H1 (cell line): ENCODE measurements at regions not wholly inside any gene's neighbourhood (a gene's known extent, or its start where the extent isn't known, plus 50 kb on each side); places are given as distances from the start of the nearest gene placed in this dataset.

Experiments used
- CTCF ChIA-PET: fragments of 300-600 bp; sonication (Branson Sonifier 250); formaldehyde crosslinking; loops from one replicate; lab custom pipeline; 2021; ENCODE audit not compliant: partially characterized antibody; lab: Charles Lee
- POLR2A ChIA-PET: fragments of 300-600 bp; sonication (Branson Sonifier 250); formaldehyde crosslinking; loops from one replicate; lab custom pipeline; 2021; ENCODE audit warnings: inconsistent platforms; ENCODE audit not compliant: partially characterized antibody; lab: Charles Lee
- DNase-seq, 2 experiments: peaks; one replicate each; pipeline versions ENCODE4 v3.0.0 to v3.0.0-alpha.2; 2010 to 2022; ENCODE audit warnings: low spot score in 2 of 2, low read depth in 1 of 2, mixed read lengths in 1 of 2
- FAIRE-seq: peaks from 2 replicates; lab custom pipeline; 2011; peaks lifted over from hg19 to GRCh38; lab: Jason Lieb, UNC
- H2AFZ ChIP-seq: 2 replicates; pipeline ENCODE4 v1.8.1; 2012; ENCODE audit warnings: low read length, inconsistent platforms
- H2AK5ac ChIP-seq: 2 replicates; pipeline ENCODE4 v1.6.1; 2013; ENCODE audit warnings: low read depth, low read length
- H2BK120ac ChIP-seq: replicated peaks from 2 replicates; pipeline ENCODE3; 2013; ENCODE audit warnings: low read depth, low read length, inconsistent platforms
- H2BK12ac ChIP-seq: 2 replicates; pipeline ENCODE4 v1.6.1; 2013; ENCODE audit warnings: low read depth, low read length
- H2BK15ac ChIP-seq: 2 replicates; pipeline ENCODE4 v1.6.1; 2013; ENCODE audit warnings: low read length
- H2BK20ac ChIP-seq: 2 replicates; pipeline ENCODE4 v1.6.1; 2013; ENCODE audit warnings: low read length
- H2BK5ac ChIP-seq: 2 replicates; pipeline ENCODE4 v1.6.1; 2013; ENCODE audit warnings: low read depth, low read length
- H3K14ac ChIP-seq: 2 replicates; pipeline ENCODE4 v1.6.1; 2013; ENCODE audit warnings: inconsistent platforms; ENCODE audit not compliant: insufficient read length
- H3K18ac ChIP-seq: 2 replicates; pipeline ENCODE4 v1.6.1; 2013; ENCODE audit warnings: low read length; ENCODE audit errors: extremely low read depth
- H3K23ac ChIP-seq: 2 replicates; pipeline ENCODE4 v1.6.1; 2013; ENCODE audit warnings: inconsistent platforms; ENCODE audit not compliant: insufficient read length
- H3K23me2 ChIP-seq: 2 replicates; pipeline ENCODE4 v1.6.1; 2013; ENCODE audit warnings: low read depth, low read length
- H3K27ac ChIP-seq: 2 replicates; pipeline ENCODE4 v1.6.1; 2011; ENCODE audit warnings: low read depth, low read length, inconsistent platforms
- H3K27me3 ChIP-seq, 4 experiments: replicated peaks in 1 of 4; 1 replicate in 1 of 4; 2 replicates in 3 of 4; pipeline versions ENCODE4 v1.6.1 to v1.8.1; 2011 to 2013; ENCODE audit warnings: low read length in 3 of 4, mild to moderate bottlenecking in 3 of 4, inconsistent platforms in 2 of 4, mixed read lengths in 2 of 4, moderate library complexity in 1 of 4; ENCODE audit not compliant: control insufficient read depth in 3 of 4, insufficient read depth in 3 of 4; ENCODE audit errors: extremely low read depth in 1 of 4
- H3K36me3 ChIP-seq, 4 experiments: 2 replicates each; pipeline versions ENCODE4 v1.6.1 to v1.8.1; 2011 to 2013; ENCODE audit warnings: mild to moderate bottlenecking in 4 of 4, low read length in 3 of 4, moderate library complexity in 2 of 4, control low read depth in 1 of 4, inconsistent platforms in 1 of 4; ENCODE audit not compliant: insufficient read depth in 4 of 4, control insufficient read depth in 2 of 4
- H3K4ac ChIP-seq: replicated peaks from 2 replicates; pipeline ENCODE3; 2013; ENCODE audit warnings: low read length, low read depth, mixed read lengths, inconsistent platforms; ENCODE audit not compliant: insufficient read length
- H3K4me1 ChIP-seq, 4 experiments: replicated peaks in 1 of 4; 1 replicate in 1 of 4; 2 replicates in 3 of 4; pipeline versions ENCODE4 v1.6.1 to v1.8.1; 2011 to 2013; ENCODE audit warnings: low read length in 3 of 4, inconsistent platforms in 2 of 4, mixed read lengths in 1 of 4; ENCODE audit not compliant: insufficient read depth in 4 of 4, control insufficient read depth in 3 of 4
- H3K4me2 ChIP-seq, 2 experiments: 2 replicates each; pipeline versions ENCODE4 v1.6.1 to v1.8.1; 2011 to 2013; ENCODE audit warnings: low read depth in 2 of 2, low read length in 2 of 2, control low read depth in 1 of 2, inconsistent platforms in 1 of 2, mild to moderate bottlenecking in 1 of 2; ENCODE audit not compliant: insufficient read depth in 1 of 2
- H3K4me3 ChIP-seq, 4 experiments: fragments of 200-600, 300-600 bp in 1 of 4; sonication (generic), shearing (Covaris generic), sonication (Bioruptor Twin) in 1 of 4; 2 replicates each; pipeline versions ENCODE4 v1.5.1 to v1.8.1; 2011 to 2016; ENCODE audit warnings: low read length in 4 of 4, low read depth in 3 of 4, control low read depth in 2 of 4, inconsistent platforms in 2 of 4, mild to moderate bottlenecking in 2 of 4, mixed read lengths in 1 of 4, moderate library complexity in 1 of 4; ENCODE audit not compliant: insufficient read depth in 2 of 4; ENCODE audit errors: extremely low read depth in 1 of 4
- H3K56ac ChIP-seq: replicated peaks from 2 replicates; pipeline ENCODE3; 2013; ENCODE audit warnings: low read depth, mild to moderate bottlenecking, mixed read lengths, low read length, inconsistent platforms; ENCODE audit not compliant: insufficient read length
- H3K79me1 ChIP-seq: 2 replicates; pipeline ENCODE4 v1.6.1; 2013; ENCODE audit warnings: low read depth, low read length, control low read depth
- H3K79me2 ChIP-seq, 2 experiments: 2 replicates each; pipeline versions ENCODE4 v1.6.1 to v1.8.1; 2012 to 2013; ENCODE audit warnings: low read length in 2 of 2, mild to moderate bottlenecking in 2 of 2, inconsistent platforms in 1 of 2; ENCODE audit not compliant: insufficient read depth in 2 of 2, control insufficient read depth in 1 of 2
- H3K9ac ChIP-seq, 4 experiments: replicated peaks in 1 of 4; 1 replicate in 1 of 4; 2 replicates in 3 of 4; pipeline versions ENCODE4 v1.6.1 to v1.8.1; 2011 to 2013; ENCODE audit warnings: low read depth in 3 of 4, low read length in 3 of 4, control low read depth in 2 of 4, mild to moderate bottlenecking in 2 of 4, moderate library complexity in 2 of 4, inconsistent platforms in 1 of 4; ENCODE audit errors: extremely low read depth in 1 of 4
- H3K9me3 ChIP-seq, 2 experiments: 2 replicates each; pipeline versions ENCODE4 v1.6.1 to v1.8.1; 2012 to 2013; ENCODE audit warnings: mild to moderate bottlenecking in 2 of 2, moderate library complexity in 2 of 2, control low read depth in 1 of 2, inconsistent platforms in 1 of 2, low read depth in 1 of 2, low read length in 1 of 2, mixed read lengths in 1 of 2; ENCODE audit not compliant: insufficient read depth in 2 of 2
- H4K20me1 ChIP-seq, 2 experiments: replicated peaks in 1 of 2; 2 replicates each; pipeline versions ENCODE3 to v1.8.1; 2011 to 2013; ENCODE audit warnings: inconsistent platforms in 2 of 2, low read length in 2 of 2, mild to moderate bottlenecking in 1 of 2; ENCODE audit not compliant: insufficient read depth in 2 of 2, control insufficient read depth in 1 of 2
- H4K5ac ChIP-seq: 2 replicates; pipeline ENCODE4 v1.6.1; 2013; ENCODE audit warnings: low read length, low read depth, mixed read lengths, inconsistent platforms; ENCODE audit not compliant: insufficient read length
- H4K8ac ChIP-seq: 2 replicates; pipeline ENCODE4 v1.8.0; 2013; ENCODE audit warnings: mild to moderate bottlenecking, moderate library complexity, low read length, inconsistent platforms; ENCODE audit not compliant: insufficient read depth; ENCODE audit errors: extremely low read depth
- H4K91ac ChIP-seq: replicated peaks from 2 replicates; pipeline ENCODE3; 2013; ENCODE audit warnings: low read length, mixed read lengths, inconsistent platforms; ENCODE audit not compliant: insufficient read length
- CTCF ChIP-seq, 3 experiments: IDR thresholded peaks; 1 replicate in 2 of 3; 2 replicates in 1 of 3; pipeline versions ENCODE4 v1.5.1 to v1.6.1; 2011; ENCODE audit warnings: low read length in 3 of 3, mild to moderate bottlenecking in 3 of 3, inconsistent platforms in 2 of 3, low read depth in 1 of 3, moderate library complexity in 1 of 3; ENCODE audit not compliant: insufficient read depth in 1 of 3; ENCODE audit errors: control extremely low read depth in 1 of 3
- SIX5 ChIP-seq: IDR thresholded peaks from 2 replicates; pipeline ENCODE4 v1.6.1; 2011; ENCODE audit warnings: mild to moderate bottlenecking, low read depth, low read length
- WGBS, 2 experiments: shearing (Covaris generic) in 1 of 2; methylation state at CpG; one replicate each; pipeline versions ENCODE4 v1.1.6 to v1.1.7; 2013 to 2015; ENCODE audit warnings: low lambda C conversion rate in 2 of 2, mixed read lengths in 2 of 2, inconsistent platforms in 1 of 2, low coverage in 1 of 2, missing lambda C conversion rate in 1 of 2; ENCODE audit not compliant: insufficient replicate concordance in 2 of 2, insufficient coverage in 1 of 2, insufficient read length in 1 of 2; ENCODE audit errors: extremely low coverage in 1 of 2, missing lambda C conversion rate in 1 of 2; 5-methylcytosine and 5-hydroxymethylcytosine counted together

- Histone ChIP-seq H3K4me2 (no peak overlapping the region), H4K5ac (no peak overlapping the region), H2BK12ac (no peak overlapping the region), H3K4ac (no peak overlapping the region), H2BK120ac (no peak overlapping the region), H3K9ac (no peak overlapping the region), H3K36me3 (peaks cover 0 to 7% (median 0%) of the 10 kb centered on the region in 4 experiments; a peak in 2 of 8 replicates), H4K20me1 (no peaks in the 10 kb centered on the region), H3K4me1 (peaks cover 0 to 2% (median under 1%) of the 10 kb centered on the region in 4 experiments; a peak in 1 of 7 replicates), H3K56ac (no peak overlapping the region), H2AFZ (no peak overlapping the region), H2AK5ac (no peak overlapping the region), H3K23me2 (no peaks in the 10 kb centered on the region), H2BK15ac (no peak overlapping the region), H3K23ac (no peak overlapping the region), H3K18ac (no peak overlapping the region), H3K79me2 (no peaks in the 10 kb centered on the region), H3K4me3 (no peak overlapping the region), H4K8ac (no peak overlapping the region), H2BK20ac (no peak overlapping the region), H3K27ac (no peak overlapping the region), H3K14ac (no peak overlapping the region), H4K91ac (no peak overlapping the region), H3K27me3 (no peaks in the 10 kb centered on the region), H3K79me1 (no peaks in the 10 kb centered on the region), H2BK5ac (no peak overlapping the region), H3K9me3 (peaks cover 10 to 12% of the 10 kb centered on the region in 2 experiments)
- no peak for TF ChIP-seq SIX5
- no peak for TF ChIP-seq CTCF (IDR thresholded peaks at IDR 0.05; ENCODE audit: control extremely low read depth in 1 of 3, insufficient read depth in 1 of 3, low read depth in 1 of 3, low read length in 3 of 3)
- DNase-seq = no peak
- FAIRE-seq = no peak
- ChIA-PET CTCF (interaction anchor here (0.9 kb wide), 1 partner anchor 25 kb away, joined by 3 read pairs; no protein-coding TSS in a partner anchor), POLR2A (no interaction called here)
- WGBS, 2 experiments = 93% methylated on average over 1 of the region's 1 CpG; no CpG with 5 or more reads in 1 of the 2 experiments
Observed at GRCh38 chr2:147688242-147688641, 156.6 kb upstream of the ACVR2A start.
